Stimulated activated CD8-positive, alpha-beta memory T cell treated with anti-CD3 and anti-CD28 coated beads, Interleukin-12 subunit alpha, Interleukin-12 subunit beta, amount 100 ng/mL, for 24 hours (primary cell): ENCODE measurements at regions not wholly inside any gene's neighbourhood (a gene's known extent, or its start where the extent isn't known, plus 50 kb on each side); places are given as distances from the start of the nearest gene placed in this dataset.

Experiments
- DNase-seq: peaks from one replicate; pipeline ENCODE4 v3.0.0-alpha.2; 2020; ENCODE audit errors: extremely low read depth

DNA sequence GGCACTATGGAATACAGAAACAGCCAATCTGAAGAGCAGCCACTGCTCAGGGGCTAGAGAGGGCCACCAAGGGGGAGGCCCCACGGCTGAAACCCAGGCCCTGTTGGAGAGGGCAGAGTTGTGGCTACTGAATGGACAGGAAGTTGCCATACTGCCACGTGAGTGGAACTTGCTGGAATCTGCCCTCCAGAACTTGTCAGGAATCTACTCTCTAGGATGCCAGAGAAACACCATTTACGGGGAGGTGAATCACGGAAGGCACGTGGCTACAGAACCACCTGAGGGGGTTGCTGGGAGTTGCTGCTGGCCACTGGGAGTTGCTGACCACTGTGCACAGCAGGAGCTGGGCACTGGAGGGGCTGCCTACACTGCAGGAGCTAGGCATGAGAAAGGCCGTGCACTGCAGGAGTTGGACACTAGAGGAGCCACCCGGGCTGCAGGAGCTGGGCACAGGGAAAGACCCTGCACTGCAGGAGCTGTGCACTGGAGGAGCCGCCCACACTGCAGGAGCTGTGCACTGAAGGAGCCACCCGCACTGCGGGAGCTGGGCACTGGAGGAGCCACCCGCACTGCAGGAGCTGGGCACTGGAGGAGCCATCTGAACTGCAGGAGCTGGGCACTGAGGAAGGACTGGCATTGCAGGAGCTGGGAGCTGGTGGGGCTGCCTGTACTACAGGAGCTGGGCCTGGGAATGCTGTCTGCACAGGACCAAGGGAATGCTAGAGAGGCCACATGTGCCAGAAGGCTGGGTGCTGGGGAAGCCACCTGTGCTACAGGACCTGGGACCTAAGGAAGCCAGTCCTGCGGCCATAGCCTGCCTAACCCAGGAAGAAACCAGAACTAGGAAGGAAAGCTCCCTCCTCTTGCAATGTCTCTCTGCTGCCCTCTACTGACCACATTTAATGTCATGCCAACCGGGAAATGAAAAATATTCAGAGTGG lies 343.4 kb downstream of the MATN1 start:
- no peak for DNase-seq

DNA sequence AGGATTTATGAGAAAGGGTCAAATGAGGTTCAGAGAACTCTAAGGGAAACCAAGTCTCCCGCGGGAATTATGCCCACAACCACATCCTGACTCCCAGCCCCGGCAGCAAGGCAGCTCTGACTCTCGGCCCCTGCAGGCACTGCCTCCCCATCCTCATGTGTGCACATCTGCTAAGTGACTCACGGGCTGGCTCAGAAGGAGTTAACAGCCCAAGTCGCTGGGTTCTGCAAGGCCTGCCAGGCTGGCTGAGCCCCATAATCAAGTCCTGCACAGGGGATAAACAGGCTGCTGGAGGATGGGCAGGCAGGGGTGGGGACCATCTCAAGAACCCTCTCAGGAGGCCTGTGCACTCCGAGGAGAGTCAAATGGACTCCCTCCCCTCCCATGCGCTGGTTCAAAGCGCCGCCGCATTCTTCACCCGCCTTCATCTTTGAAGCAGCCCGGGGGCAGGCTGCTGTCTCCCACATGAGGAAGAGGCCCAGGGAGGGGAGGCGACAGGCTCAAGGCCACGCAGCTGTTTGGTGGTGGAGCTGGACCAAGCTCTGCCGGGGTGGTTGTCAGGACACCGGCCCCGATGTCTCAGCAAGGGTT lies 344.3 kb downstream of the MATN1 start:
- DNase-seq, result no peak

GRCh38 chr1:30378003-30378596 lies 345.3 kb downstream of the MATN1 start:
- DNase-seq, result no peak

DNA sequence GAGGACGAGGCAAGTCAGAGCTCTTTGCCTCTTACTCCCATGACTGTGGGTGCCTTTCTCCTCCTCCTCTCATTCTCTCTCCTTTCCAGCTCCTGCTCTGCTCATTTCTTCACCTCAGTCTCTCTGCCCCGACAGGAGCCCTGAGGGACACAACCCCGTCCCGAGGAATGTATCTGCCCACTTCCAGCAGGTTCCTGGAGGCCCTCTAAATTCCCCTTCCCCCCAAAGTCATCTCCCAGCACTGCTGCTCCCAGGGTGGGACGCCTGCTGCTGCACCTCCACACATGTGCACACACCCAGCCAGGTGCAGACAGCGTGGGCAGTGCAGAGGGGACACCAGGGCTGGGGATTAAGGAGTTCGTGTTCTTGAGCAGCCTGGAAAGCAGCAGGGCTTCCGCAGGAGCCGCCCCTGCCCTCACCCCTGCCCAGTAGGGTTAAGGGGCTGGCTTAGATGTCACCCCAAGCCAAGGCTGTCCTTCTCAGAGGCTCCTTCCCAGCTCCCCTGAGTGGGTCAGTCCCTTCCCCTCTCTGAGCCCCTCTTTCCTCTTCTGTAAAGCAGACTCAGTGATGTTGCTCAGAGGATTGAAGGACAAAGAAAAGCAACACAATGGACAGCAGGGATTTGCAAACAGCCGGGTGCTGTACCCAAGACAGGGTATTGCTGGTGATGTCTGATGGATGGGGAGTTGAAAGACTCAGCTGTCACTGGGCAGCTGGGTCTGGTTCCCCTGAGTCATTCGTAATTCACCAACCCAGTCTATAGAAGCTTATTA lies 346.0 kb downstream of the MATN1 start:
- no peak for DNase-seq

DNA sequence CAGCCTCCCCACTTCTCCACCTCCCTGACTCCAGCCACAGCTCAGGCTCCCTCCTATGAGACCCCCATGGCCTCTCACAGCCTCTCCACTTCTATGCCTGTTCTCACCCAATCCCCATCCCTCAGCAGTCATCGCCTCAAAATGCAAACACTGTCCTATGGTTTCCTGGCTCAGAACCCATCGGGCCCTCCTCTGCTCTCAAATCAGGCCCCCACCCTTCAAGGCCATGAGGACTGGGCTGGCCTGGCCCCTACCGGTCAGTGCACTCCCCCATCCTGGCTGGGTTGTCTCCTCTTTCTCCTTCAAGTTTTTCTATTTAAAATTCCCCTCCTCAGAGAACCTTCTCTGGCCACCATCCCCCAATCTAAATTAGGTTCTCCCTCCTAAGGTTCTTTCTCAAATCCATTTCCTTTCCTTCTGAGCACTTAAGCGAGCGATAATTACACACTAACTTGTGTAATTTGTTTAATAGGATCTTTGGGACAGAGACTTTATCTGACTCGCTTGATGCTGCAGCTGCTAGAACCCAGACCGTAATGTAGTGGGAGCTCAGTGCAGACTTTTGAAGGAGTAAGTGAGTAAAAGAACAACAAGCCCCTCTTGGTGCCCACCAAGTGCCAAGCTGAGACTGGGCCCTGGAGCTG lies 347.2 kb downstream of the MATN1 start:
- DNase-seq, result no peak

GRCh38 chr1:30375156-30375555 lies 348.2 kb downstream of the MATN1 start:
- no peak for DNase-seq

GRCh38 chr1:30374400-30375070 lies 348.9 kb downstream of the MATN1 start:
- DNase-seq, result no peak

DNA sequence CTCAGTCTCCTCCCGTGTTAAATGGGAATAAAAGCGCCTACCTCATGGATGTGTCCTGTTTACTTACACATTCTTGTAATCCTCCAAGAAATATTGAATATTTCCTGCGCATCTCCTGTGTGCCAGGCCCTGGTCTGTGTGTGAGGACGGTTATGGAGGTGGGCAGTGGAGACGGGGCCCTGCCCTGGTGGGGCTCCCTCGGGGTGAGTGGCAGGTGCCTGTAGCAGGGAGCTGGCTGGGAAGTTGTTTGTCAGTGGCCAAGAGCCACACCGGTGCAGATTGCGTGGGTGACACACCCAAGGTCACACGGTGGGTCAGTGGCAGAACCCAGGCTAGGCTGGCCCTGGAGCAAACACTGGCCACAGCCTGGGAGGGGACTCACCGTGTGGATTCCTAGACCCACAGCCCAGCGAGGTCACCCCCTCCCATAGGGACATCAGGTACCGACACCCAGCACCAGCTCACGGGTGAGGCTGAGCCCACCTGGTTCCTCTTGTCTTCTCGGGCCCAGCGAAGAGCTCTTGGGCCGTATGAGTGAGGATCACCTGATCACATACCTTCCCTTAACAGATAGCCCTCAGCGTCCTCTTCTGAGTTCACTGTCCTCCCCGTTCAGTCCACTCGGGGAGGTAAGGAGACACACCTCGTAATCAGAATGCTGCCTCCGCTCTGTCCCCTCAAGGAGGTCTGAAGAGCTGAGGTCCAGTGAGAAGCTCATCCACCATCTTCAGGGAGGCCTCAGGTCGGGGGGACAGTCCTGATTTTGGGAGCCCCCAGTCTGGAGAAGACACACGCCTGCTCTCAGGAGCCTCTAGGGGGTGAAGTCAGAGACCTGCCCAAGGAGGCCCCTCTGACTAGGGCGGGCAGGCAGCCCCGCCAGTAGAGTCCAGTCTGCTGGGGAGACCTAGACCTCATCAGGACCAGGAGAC lies 349.6 kb downstream of the MATN1 start:
- no peak for DNase-seq

- no peak for DNase-seq
These were observed 350.5 kb downstream of the MATN1 start for GRCh38 chr1:30372792-30373433.

GRCh38 chr1:30371888-30372791 lies 351.2 kb downstream of the MATN1 start:
- DNase-seq, result no peak

GRCh38 chr1:30371179-30371788 lies 352.1 kb downstream of the MATN1 start:
- no peak for DNase-seq

- no peak for DNase-seq
These were observed 354.6 kb downstream of the MATN1 start for GRCh38 chr1:30368651-30369240.

- no peak for DNase-seq
These were observed 356.5 kb downstream of the MATN1 start for GRCh38 chr1:30366911-30367310.

DNA sequence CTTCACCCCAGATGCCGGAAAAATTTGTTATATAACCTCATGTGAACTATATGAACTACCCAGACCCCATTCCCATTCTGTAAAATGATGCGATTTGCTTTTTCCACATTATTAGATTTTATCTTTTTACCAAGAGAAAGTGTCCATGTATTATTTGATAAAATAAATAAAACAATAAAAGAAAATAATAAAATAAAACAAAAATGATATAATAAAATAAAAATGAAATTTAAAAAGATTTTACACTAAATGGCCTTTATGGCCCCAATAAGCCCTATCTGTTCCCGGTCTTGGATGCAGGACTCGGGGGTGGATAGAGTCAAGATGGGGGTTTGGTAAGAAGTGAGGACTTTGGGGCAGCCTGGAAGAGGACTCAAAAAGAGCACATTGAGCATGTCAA lies 357.2 kb downstream of the MATN1 start:
- DNase-seq, result no peak

GRCh38 chr1:30365596-30365995 lies 357.8 kb downstream of the MATN1 start:
- no peak for DNase-seq

DNA sequence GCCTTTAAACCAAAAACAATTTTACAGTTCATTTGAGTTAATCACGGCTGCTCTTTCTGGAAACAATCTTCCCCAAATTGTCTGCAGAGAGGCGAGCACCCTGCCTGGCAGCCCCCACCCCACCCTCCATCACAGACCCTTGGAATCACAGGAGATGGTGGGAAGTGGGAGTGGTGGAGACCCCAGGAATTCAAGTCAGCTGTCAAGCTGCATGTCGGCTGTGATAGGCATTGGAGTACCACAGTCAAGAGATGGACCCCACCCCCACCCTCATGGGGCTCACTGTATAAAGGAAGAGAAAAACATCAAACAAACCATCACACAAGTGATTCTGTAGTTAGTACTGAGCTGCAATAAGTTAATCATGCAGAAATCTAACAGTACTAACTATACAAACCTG lies 360.4 kb downstream of the MATN1 start:
- no peak for DNase-seq

- DNase-seq, result no peak
These were observed 360.8 kb downstream of the MATN1 start for GRCh38 chr1:30362603-30362990.
